GM20000 (cell line): ENCODE measurements at regions not wholly inside any gene's neighbourhood (a gene's known extent, or its start where the extent isn't known, plus 50 kb on each side); places are given as distances from the start of the nearest gene placed in this dataset.

Experiments
- DNase-seq: peaks from one replicate; pipeline ENCODE4 v3.0.0; 2012; ENCODE audit warnings: low spot score
- TF ChIP-seq, protein P1 (sequence below): IDR thresholded peaks from 2 replicates; pipeline ENCODE4 v1.5.1; 2012; ENCODE audit warnings: mild to moderate bottlenecking, control low read depth; ENCODE audit errors: extremely low read depth, missing control alignments

DNA sequence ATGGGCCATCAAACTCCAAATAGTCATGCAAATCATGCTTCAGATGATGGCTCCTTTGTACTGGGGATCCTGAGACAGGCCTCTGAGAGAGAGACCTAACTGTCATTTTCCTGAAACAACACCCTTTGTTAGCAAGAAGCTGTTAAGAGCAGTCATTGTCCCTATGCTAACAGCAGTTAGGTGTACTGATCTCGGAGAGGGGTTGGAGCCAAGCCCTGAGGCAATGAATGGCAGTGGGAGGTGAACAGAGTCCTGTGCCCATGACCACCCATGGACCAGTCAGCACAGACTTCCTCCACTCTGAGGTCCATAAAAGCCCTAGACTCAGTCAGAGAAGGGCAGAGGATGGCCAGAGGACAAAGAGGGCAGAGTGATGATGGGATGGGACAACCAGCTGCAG lies 747.6 kb upstream of the LRFN5 start:
- TF ChIP-seq, protein P1, sequence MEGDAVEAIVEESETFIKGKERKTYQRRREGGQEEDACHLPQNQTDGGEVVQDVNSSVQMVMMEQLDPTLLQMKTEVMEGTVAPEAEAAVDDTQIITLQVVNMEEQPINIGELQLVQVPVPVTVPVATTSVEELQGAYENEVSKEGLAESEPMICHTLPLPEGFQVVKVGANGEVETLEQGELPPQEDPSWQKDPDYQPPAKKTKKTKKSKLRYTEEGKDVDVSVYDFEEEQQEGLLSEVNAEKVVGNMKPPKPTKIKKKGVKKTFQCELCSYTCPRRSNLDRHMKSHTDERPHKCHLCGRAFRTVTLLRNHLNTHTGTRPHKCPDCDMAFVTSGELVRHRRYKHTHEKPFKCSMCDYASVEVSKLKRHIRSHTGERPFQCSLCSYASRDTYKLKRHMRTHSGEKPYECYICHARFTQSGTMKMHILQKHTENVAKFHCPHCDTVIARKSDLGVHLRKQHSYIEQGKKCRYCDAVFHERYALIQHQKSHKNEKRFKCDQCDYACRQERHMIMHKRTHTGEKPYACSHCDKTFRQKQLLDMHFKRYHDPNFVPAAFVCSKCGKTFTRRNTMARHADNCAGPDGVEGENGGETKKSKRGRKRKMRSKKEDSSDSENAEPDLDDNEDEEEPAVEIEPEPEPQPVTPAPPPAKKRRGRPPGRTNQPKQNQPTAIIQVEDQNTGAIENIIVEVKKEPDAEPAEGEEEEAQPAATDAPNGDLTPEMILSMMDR: no peak
- DNase-seq: no peak

DNA sequence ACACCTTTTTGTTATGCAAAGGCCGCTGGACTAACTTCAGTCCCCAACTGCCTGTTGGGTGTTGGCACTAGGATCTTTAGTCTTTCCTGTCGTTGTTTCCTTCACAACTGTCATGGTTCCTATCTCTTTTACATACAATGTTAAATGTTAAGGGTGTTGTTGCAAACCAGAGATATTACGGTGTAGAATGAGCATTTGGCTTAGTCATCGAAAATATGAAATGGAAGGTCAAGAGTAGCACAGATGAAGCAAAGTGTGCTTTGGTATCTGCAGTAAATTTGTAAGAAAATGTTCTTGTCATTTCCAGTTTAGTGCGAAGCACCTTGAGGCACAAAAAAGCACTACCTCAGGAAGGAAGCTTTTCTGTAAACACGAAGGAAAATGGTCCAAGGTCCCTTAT lies 751.3 kb upstream of the LRFN5 start:
- DNase-seq: no peak
- TF ChIP-seq, protein P1: no peak

DNA sequence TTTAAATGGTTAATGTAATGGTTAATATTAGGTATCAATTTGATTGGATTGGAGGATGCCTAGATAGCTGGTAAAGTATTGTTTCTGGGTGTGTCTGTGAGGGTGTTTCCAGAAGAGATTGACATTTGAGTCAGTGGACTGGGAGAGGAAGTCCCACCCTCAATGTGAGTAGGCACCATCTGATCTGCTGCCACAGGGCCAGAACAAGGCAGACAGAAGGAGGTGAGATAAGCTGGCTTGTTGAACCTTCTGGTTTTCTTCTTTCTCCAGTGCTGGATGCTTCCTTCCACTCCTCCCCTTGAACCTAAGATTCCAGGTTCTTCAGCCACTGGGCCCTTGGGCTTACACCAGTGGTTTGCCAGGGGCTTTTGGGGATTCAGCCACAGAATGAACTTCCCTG lies 756.5 kb upstream of the LRFN5 start:
- DNase-seq: no peak
- TF ChIP-seq, protein P1: no peak

DNA sequence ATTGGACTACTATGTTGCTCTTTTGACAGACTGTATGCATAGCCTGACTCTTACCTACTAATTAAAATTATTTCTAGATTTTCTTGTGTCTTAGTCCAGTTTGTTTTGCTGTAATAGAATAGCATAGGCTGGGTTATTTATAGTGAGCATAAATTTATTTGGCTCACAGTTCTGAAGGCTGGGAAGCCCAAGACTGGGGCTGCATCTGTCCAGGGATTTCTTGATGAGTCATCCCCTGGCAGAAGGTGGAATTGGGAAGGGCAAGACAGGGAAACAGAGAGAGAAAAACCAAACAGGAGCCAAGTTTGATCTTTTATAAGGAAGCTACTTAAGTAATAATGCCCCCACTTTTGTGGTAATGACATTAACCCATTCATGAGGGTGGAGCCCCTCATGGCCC lies 759.2 kb upstream of the LRFN5 start:
- TF ChIP-seq, protein P1: no peak
- DNase-seq: no peak

DNA sequence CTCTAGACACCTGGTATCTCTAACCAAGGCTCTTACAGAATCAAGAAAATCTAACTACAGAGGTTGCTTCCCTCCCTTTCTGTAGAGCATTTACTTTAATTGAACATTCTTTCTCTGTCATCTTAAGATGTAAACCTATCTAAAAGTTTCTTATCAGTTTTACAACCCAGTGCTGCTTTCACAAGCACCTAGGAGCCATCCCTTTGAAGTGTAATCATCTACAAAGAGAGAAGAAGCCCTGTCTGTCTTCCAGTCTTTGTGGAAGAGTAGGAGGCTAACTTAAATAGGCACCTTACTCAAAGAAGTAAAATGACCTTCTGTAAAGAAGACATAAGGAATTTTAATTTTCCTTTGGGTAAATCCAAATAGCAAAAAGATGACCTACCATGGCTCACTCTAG lies 763.9 kb upstream of the LRFN5 start:
- DNase-seq: no peak
- TF ChIP-seq, protein P1: no peak

DNA sequence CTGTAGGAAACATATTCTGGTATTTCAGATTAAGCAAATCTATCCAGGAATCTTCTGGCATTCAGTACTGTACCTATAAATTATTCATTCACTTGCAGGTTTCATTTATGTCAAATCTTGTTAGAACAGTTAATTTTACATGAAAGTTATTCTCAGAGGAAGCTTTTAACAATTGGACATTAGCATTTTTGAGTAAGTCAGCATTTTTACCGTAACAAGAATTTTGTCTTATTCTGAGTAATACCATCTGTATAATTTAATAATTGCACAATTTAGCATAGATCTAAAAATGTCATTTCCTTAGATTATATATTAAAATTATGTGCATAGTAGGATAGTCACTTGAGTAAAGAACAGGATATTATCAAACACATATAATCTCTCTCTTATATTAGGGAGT lies 764.8 kb upstream of the LRFN5 start:
- TF ChIP-seq, protein P1: no peak
- DNase-seq: no peak

DNA sequence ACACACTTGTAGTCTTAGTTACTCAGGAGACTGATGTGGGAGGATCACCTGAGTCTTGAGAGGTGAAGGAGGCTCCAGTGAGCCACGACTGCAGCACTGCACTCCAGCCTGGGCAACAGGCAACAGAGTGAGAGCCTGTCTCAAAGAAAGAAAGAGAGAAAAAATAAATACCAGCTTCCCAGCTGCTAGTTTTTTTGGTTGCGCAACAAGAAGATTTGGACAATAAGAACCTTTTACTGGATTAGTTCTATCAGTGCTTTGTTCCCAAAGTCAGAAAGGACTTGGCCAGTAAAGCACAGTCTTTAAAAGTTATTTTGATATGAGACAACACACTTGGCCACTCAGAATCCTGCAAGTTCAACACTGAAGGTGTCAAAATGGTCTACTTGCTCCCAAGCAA lies 768.1 kb upstream of the LRFN5 start:
- no peak for DNase-seq

More for the DNA sequence above, 768.1 kb upstream of the LRFN5 start:
- TF ChIP-seq, protein P1: no peak
